ENCODE measurements at regions not wholly inside any gene's neighbourhood (a gene's known extent, or its start where the extent isn't known, plus 50 kb on each side); places are given as distances from the start of the nearest gene placed in this dataset.

GRCh38 chr3:189398656-189399055 is 226.9 kb downstream of the TPRG1 start:
- TF ChIP-seq, protein P1, sequence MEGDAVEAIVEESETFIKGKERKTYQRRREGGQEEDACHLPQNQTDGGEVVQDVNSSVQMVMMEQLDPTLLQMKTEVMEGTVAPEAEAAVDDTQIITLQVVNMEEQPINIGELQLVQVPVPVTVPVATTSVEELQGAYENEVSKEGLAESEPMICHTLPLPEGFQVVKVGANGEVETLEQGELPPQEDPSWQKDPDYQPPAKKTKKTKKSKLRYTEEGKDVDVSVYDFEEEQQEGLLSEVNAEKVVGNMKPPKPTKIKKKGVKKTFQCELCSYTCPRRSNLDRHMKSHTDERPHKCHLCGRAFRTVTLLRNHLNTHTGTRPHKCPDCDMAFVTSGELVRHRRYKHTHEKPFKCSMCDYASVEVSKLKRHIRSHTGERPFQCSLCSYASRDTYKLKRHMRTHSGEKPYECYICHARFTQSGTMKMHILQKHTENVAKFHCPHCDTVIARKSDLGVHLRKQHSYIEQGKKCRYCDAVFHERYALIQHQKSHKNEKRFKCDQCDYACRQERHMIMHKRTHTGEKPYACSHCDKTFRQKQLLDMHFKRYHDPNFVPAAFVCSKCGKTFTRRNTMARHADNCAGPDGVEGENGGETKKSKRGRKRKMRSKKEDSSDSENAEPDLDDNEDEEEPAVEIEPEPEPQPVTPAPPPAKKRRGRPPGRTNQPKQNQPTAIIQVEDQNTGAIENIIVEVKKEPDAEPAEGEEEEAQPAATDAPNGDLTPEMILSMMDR (IDR thresholded peaks at IDR 0.05) = no peak
- TF ChIP-seq POLR2A (IDR thresholded peaks at IDR 0.05) = no peak
